Nephron progenitor cell (in vitro differentiated cells): ENCODE measurements at regions not wholly inside any gene's neighbourhood (a gene's known extent, or its start where the extent isn't known, plus 50 kb on each side); places are given as distances from the start of the nearest gene placed in this dataset.

Source experiments
- DNase-seq: peaks from one replicate; pipeline ENCODE4 v3.0.0; 2021
- H3K27ac Mint-ChIP-seq: 2 replicates; pipeline ENCODE4 v1.8.0; 2021; ENCODE audit warnings: mild to moderate bottlenecking, moderate library complexity, mixed read lengths
- H3K27me3 Mint-ChIP-seq: 2 replicates; pipeline ENCODE4 v1.8.0; 2021; ENCODE audit warnings: mild to moderate bottlenecking, low read depth, mixed read lengths; ENCODE audit not compliant: poor library complexity
- H3K36me3 Mint-ChIP-seq: 2 replicates; pipeline ENCODE4 v1.8.0; 2021; ENCODE audit warnings: low read depth, mixed read lengths
- H3K4me1 Mint-ChIP-seq: 2 replicates; pipeline ENCODE4 v1.8.0; 2021; ENCODE audit warnings: mixed read lengths
- H3K4me3 Mint-ChIP-seq: 2 replicates; pipeline ENCODE4 v1.8.0; 2021; ENCODE audit warnings: mild to moderate bottlenecking, moderate library complexity, mixed read lengths
- H3K9me3 Mint-ChIP-seq: 2 replicates; pipeline ENCODE4 v1.8.0; 2021; ENCODE audit warnings: mild to moderate bottlenecking, moderate library complexity, mixed read lengths
- CTCF ChIP-seq: fragments of 200-600 bp; sonication (generic); IDR thresholded peaks from 2 replicates; pipeline ENCODE4 v1.5.0; 2021; ENCODE audit warnings: antibody characterized with exemption

DNA sequence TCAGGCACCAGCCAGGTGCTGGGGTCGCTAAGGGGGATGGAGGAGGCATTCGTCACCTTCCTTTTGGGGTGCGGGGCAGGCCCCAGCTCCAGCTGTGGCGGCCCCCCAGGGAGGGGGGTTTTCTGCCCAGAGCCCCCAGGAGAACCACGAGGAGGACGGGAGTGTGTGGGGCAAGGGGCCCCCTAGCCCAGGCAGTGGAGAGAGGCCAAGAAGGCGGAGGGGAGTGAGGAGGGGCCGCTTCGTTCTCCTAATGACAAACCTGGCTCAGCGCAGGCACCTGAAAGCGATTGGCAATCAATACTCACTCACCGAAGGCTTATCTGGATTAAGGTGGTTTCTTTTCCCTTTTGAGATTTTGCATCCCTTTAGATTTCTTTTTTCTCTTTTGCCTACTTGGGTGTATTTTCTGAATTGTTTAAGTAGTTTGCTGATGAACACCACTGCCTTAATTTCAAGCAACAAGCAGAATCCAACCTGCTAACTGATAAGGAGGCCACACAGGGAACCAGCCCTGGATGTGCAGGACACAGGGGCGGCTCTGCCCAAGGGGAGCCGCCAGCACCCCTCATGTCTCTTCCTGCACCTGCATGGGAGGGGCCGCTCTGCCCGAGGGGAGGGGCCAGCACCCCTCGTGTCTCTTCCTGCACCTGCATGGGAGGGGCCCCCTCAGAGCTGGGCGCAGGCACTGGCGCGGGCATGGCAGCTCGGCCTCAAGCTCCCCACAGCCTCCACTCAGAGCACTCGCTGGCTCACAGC is 122.3 kb downstream of the BRD1 start:
- Mint-ChIP-seq H3K4me1 (peaks cover 7% of the 10 kb centered on the region), H3K27me3 (peaks cover 41% of the 10 kb centered on the region), H3K36me3 (no peaks in the 10 kb centered on the region), H3K4me3 (no peak overlapping the region), H3K9me3 (peaks cover 25% of the 10 kb centered on the region), H3K27ac (no peak overlapping the region)
- no peak for TF ChIP-seq CTCF
- no peak for DNase-seq

DNA sequence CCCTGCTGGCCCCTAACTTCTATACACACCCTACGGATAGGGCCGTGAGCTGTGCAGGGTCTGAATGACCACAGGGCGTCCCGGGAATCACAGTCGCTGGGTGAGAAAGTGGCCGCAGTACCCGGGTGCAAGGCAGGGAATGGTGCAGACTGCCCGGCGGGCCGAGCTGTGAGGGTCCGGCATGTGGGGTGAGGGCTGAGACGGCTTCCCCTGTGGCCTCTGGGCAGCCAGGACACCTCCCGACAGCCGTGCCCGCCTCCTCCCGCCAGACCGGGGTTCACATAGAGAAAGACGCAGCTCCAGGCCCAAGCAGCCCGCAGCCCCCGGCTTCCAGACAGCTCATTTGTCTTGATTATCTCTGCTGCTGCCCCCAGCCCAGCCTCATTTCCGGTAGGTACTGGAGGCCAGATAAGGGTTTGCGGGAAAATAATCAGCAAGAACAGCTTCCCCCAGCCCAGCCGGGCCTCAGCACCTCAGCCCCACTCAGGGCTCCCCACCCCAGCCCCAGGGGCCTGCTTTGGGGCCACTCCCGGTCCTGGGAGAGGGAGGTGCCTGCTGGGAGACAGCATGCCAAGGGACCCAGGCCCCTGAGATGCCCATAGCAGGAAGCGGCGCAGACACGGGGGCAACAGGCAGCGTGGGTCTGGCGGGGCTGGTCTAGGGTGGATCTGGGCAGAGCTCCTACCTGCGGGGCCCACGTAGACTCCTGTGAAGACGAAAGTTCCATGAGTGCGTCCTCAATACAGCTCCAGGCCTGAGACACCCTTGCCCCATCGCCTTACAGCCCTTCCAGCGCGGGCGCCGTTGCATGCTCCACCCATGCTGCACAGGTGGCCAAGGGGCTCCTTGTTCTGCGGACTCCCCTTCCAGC is 123.1 kb downstream of the BRD1 start:
- TF ChIP-seq CTCF = no peak
- Mint-ChIP-seq H3K27me3 (peaks cover 38% of the 10 kb centered on the region), H3K4me3 (no peak overlapping the region), H3K36me3 (no peaks in the 10 kb centered on the region), H3K4me1 (peaks cover 7% of the 10 kb centered on the region), H3K27ac (no peak overlapping the region), H3K9me3 (peaks cover 27% of the 10 kb centered on the region)
- no peak for DNase-seq

- no peaks in the 10 kb centered on the region for H3K36me3 Mint-ChIP-seq
- H3K27me3 Mint-ChIP-seq = peaks cover 34% of the 10 kb centered on the region
- peaks cover 7% of the 10 kb centered on the region for H3K4me1 Mint-ChIP-seq
- TF ChIP-seq CTCF = no peak
- no peak overlapping the region for H3K27ac Mint-ChIP-seq
- no peak for DNase-seq
- H3K4me3 Mint-ChIP-seq = no peak overlapping the region
- peaks cover 27% of the 10 kb centered on the region for H3K9me3 Mint-ChIP-seq
Measured at GRCh38 chr22:49703990-49704344, 123.7 kb downstream of the BRD1 start.

GRCh38 chr22:49703505-49703904 is 124.2 kb downstream of the BRD1 start:
- Mint-ChIP-seq H3K27ac (no peak overlapping the region), H3K4me1 (peaks cover 7% of the 10 kb centered on the region), H3K4me3 (no peak overlapping the region), H3K27me3 (peaks cover 30% of the 10 kb centered on the region), H3K36me3 (no peaks in the 10 kb centered on the region), H3K9me3 (peaks cover 27% of the 10 kb centered on the region)
- TF ChIP-seq CTCF = no peak
- DNase-seq = no peak

DNA sequence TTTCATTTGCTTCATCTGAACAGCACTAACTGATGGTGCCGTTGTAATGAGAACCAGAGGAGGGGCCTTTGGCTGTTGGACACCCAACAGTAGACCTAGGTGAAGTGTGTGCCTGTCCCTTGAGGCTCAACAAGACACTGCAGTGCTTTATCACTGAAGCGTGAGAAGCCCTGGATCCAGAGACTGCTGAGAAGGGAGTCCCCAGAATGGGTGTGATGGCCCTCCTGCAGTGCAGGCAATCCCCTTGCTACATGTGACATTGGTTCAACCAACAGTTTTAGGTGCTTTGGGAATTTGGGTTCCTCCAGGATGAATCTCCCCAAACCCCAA is 125.6 kb downstream of the BRD1 start:
- Mint-ChIP-seq H3K27me3 (peaks cover 18% of the 10 kb centered on the region), H3K9me3 (peaks cover 33% of the 10 kb centered on the region)
- no peak for DNase-seq

More for the DNA sequence above, 125.6 kb downstream of the BRD1 start:
- Mint-ChIP-seq H3K4me1 (peaks cover 7% of the 10 kb centered on the region), H3K27ac (no peak overlapping the region), H3K36me3 (no peaks in the 10 kb centered on the region), H3K4me3 (no peak overlapping the region)
- TF ChIP-seq CTCF = no peak
